K562 (cell line): ENCODE measurements at regions not wholly inside any gene's neighbourhood (a gene's known extent, or its start where the extent isn't known, plus 50 kb on each side); places are given as distances from the start of the nearest gene placed in this dataset.

Source experiments
- BCLAF1 ChIP-seq, 2 experiments: fragments of 450-650 bp in 1 of 2; IDR thresholded peaks; 2 replicates each; pipeline ENCODE4 v1.6.1; 2011 to 2017; ENCODE audit warnings: low read depth in 2 of 2, antibody characterized with exemption in 1 of 2, borderline replicate concordance in 1 of 2, low read length in 1 of 2, mild to moderate bottlenecking in 1 of 2, mixed read lengths in 1 of 2; ENCODE audit not compliant: control insufficient read depth in 1 of 2
- HNRNPLL ChIP-seq: fragments of 200-400 bp; formaldehyde crosslinking; IDR thresholded peaks from 2 replicates; pipeline ENCODE4 v1.6.1; 2017; ENCODE audit warnings: low read length, low read depth, mild to moderate bottlenecking; ENCODE audit not compliant: poor library complexity, severe bottlenecking
- KLF16 ChIP-seq: IDR thresholded peaks from 2 replicates; pipeline ENCODE4 v1.6.1; 2016; ENCODE audit warnings: antibody characterized with exemption
- MAZ ChIP-seq, 2 experiments: fragments of 450-650 bp in 1 of 2; sonication (generic) in 1 of 2; formaldehyde crosslinking; IDR thresholded peaks in 1 of 2; conservative IDR thresholded peaks in 1 of 2; 2 replicates each; pipeline versions ENCODE4 v1.4.0 to v1.5.0; 2020; ENCODE audit warnings: mild to moderate bottlenecking in 1 of 2, missing genetic modification reagents in 1 of 2
- NFIC ChIP-seq: fragments of 450-650 bp; IDR thresholded peaks from 2 replicates; pipeline ENCODE4 v1.6.1; 2017; ENCODE audit warnings: mild to moderate bottlenecking, inconsistent platforms
- PCBP1 ChIP-seq: fragments of 200-400 bp; formaldehyde crosslinking; IDR thresholded peaks from 2 replicates; pipeline ENCODE4 v1.6.1; 2018; ENCODE audit warnings: mild to moderate bottlenecking, low read depth, low read length; ENCODE audit not compliant: poor library complexity, severe bottlenecking
- RAD51 ChIP-seq: fragments of 450-650 bp; IDR thresholded peaks from 2 replicates; pipeline ENCODE4 v1.7.1; 2016; ENCODE audit warnings: low read depth, mild to moderate bottlenecking, borderline replicate concordance
- ZHX1 ChIP-seq: fragments of 150-350 bp; conservative IDR thresholded peaks from 2 replicates; pipeline ENCODE4 v1.6.1; 2014; ENCODE audit warnings: low read length
- TF ChIP-seq, protein P1 (sequence below), 3 experiments: IDR thresholded peaks in 2 of 3; conservative IDR thresholded peaks in 1 of 3; 2 replicates each; pipeline ENCODE4 v1.5.1; 2011 to 2012; ENCODE audit warnings: low read length in 3 of 3, mild to moderate bottlenecking in 3 of 3, control low read depth in 2 of 3, improper control_type of control experiment in 1 of 3, inconsistent platforms in 1 of 3, low read depth in 1 of 3, mixed read lengths in 1 of 3, moderate library complexity in 1 of 3; ENCODE audit not compliant: insufficient read depth in 2 of 3
- TF ChIP-seq, protein P2 (sequence below): fragments of 250-450 bp; sonication (Bioruptor Pico); IDR thresholded peaks from 2 replicates; pipeline ENCODE4 v1.5.0; 2020; ENCODE audit warnings: mild to moderate bottlenecking

DNA sequence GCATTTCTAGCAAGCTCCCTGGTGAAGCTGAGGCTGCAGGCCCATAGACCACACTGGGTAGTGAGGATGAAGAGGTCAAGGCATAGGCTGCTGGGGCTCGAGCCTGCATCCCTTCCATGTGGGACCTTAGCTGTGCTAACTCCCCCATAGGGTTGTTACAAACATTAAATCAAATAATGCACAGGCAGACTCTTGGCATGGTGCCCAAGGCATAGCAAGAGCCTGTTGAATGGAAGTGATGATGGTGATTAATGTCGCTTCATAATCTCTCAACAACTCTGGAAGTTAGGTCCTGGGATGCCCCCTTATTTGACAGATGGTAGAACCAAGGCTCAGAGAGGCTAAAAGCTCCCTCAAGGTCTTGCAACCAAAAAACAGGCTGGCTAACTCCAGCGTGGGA lies 283.9 kb upstream of the EEF2KMT start:
- TF ChIP-seq, protein P1, sequence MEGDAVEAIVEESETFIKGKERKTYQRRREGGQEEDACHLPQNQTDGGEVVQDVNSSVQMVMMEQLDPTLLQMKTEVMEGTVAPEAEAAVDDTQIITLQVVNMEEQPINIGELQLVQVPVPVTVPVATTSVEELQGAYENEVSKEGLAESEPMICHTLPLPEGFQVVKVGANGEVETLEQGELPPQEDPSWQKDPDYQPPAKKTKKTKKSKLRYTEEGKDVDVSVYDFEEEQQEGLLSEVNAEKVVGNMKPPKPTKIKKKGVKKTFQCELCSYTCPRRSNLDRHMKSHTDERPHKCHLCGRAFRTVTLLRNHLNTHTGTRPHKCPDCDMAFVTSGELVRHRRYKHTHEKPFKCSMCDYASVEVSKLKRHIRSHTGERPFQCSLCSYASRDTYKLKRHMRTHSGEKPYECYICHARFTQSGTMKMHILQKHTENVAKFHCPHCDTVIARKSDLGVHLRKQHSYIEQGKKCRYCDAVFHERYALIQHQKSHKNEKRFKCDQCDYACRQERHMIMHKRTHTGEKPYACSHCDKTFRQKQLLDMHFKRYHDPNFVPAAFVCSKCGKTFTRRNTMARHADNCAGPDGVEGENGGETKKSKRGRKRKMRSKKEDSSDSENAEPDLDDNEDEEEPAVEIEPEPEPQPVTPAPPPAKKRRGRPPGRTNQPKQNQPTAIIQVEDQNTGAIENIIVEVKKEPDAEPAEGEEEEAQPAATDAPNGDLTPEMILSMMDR (IDR thresholded peaks at IDR 0.05 in 2 of 3, conservative IDR thresholded peaks at IDR 0.05 in 1 of 3; ENCODE audit: insufficient read depth in 2 of 3, low read depth in 1 of 3, low read length in 3 of 3) = no peak
- TF ChIP-seq ZHX1 = no peak
- no peak for TF ChIP-seq RAD51
- TF ChIP-seq PCBP1 = no peak
- TF ChIP-seq BCLAF1 (IDR thresholded peaks at IDR 0.05; ENCODE audit: borderline replicate concordance in 1 of 2, control insufficient read depth in 1 of 2, low read depth in 2 of 2, low read length in 1 of 2) = no peak
- TF ChIP-seq HNRNPLL = no peak
- TF ChIP-seq NFIC = peak; percentile 57
- TF ChIP-seq, protein P2, sequence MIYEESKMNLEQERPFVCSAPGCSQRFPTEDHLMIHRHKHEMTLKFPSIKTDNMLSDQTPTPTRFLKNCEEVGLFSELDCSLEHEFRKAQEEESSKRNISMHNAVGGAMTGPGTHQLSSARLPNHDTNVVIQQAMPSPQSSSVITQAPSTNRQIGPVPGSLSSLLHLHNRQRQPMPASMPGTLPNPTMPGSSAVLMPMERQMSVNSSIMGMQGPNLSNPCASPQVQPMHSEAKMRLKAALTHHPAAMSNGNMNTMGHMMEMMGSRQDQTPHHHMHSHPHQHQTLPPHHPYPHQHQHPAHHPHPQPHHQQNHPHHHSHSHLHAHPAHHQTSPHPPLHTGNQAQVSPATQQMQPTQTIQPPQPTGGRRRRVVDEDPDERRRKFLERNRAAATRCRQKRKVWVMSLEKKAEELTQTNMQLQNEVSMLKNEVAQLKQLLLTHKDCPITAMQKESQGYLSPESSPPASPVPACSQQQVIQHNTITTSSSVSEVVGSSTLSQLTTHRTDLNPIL (CRISPR knock-in tag) = no peak
- TF ChIP-seq KLF16 = no peak
- TF ChIP-seq MAZ (CRISPR knock-in tag; conservative IDR thresholded peaks at IDR 0.05 in 1 of 2, IDR thresholded peaks at IDR 0.05 in 1 of 2) = no peak
